ENCODE measurements at regions not wholly inside any gene's neighbourhood (a gene's known extent, or its start where the extent isn't known, plus 50 kb on each side); places are given as distances from the start of the nearest gene placed in this dataset.

DNA sequence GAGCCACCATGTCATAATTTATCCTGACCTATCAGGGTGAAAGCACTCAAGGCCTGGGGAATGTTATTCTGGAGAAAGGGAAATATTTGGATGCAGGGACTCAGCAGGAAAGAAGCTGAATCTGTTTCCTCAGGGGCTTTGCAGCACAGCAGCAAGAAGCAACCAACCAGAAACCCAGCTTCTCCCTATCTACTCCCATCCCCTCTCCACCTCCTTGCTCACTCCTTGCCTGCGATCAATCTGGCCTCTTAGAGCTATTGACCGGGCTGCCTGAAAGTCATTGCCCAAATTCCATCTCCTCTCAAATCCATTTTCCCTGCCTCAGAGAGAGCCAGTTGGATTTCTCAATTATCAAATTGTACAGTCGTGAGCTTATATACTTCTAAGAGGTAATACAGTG is 542.0 kb upstream of the TRPC7 start:
- TF ChIP-seq, protein P1, sequence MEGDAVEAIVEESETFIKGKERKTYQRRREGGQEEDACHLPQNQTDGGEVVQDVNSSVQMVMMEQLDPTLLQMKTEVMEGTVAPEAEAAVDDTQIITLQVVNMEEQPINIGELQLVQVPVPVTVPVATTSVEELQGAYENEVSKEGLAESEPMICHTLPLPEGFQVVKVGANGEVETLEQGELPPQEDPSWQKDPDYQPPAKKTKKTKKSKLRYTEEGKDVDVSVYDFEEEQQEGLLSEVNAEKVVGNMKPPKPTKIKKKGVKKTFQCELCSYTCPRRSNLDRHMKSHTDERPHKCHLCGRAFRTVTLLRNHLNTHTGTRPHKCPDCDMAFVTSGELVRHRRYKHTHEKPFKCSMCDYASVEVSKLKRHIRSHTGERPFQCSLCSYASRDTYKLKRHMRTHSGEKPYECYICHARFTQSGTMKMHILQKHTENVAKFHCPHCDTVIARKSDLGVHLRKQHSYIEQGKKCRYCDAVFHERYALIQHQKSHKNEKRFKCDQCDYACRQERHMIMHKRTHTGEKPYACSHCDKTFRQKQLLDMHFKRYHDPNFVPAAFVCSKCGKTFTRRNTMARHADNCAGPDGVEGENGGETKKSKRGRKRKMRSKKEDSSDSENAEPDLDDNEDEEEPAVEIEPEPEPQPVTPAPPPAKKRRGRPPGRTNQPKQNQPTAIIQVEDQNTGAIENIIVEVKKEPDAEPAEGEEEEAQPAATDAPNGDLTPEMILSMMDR (conservative IDR thresholded peaks at IDR 0.05 in 1 of 2, IDR thresholded peaks at IDR 0.05 in 1 of 2; ENCODE audit: low read depth in 1 of 2, low read length in 2 of 2) = no peak
- TF ChIP-seq EZH2 (IDR thresholded peaks at IDR 0.05; ENCODE audit: low read length, missing control alignments) = no peak
